Testis (tissue), 2 donors: ENCODE measurements at regions not wholly inside any gene's neighbourhood (a gene's known extent, or its start where the extent isn't known, plus 50 kb on each side); places are given as distances from the start of the nearest gene placed in this dataset.
"Not testable (repeated sequence)": the region's sequence is repeated elsewhere in the genome, so short reads cannot be mapped to it uniquely, and the experiment has no call there.

Source experiments
- POLR2A ChIP-seq: fragments of 450-650 bp; IDR thresholded peaks from one replicate; pipeline ENCODE4 v1.6.1; 2017; ENCODE audit warnings: antibody characterized with exemption, mild to moderate bottlenecking, moderate library complexity
- TF ChIP-seq, protein P1 (sequence below), 3 experiments: fragments of 450-650 bp in 2 of 3; fragments of 200-600 bp in 1 of 3; sonication (generic) in 1 of 3; IDR thresholded peaks; one replicate each; pipeline ENCODE4 v1.5.1; 2016 to 2019; ENCODE audit warnings: antibody characterized with exemption in 3 of 3, mild to moderate bottlenecking in 2 of 3, moderate library complexity in 1 of 3

GRCh38 chr5:78709729-78710430, 61.3 kb upstream of the LHFPL2 start:
- TF ChIP-seq, protein P1, sequence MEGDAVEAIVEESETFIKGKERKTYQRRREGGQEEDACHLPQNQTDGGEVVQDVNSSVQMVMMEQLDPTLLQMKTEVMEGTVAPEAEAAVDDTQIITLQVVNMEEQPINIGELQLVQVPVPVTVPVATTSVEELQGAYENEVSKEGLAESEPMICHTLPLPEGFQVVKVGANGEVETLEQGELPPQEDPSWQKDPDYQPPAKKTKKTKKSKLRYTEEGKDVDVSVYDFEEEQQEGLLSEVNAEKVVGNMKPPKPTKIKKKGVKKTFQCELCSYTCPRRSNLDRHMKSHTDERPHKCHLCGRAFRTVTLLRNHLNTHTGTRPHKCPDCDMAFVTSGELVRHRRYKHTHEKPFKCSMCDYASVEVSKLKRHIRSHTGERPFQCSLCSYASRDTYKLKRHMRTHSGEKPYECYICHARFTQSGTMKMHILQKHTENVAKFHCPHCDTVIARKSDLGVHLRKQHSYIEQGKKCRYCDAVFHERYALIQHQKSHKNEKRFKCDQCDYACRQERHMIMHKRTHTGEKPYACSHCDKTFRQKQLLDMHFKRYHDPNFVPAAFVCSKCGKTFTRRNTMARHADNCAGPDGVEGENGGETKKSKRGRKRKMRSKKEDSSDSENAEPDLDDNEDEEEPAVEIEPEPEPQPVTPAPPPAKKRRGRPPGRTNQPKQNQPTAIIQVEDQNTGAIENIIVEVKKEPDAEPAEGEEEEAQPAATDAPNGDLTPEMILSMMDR (IDR thresholded peaks at IDR 0.05) = not testable (repeated sequence)
- TF ChIP-seq POLR2A = not testable (repeated sequence)
